Ovary (tissue), 7 donors: ENCODE measurements at regions not wholly inside any gene's neighbourhood (a gene's known extent, or its start where the extent isn't known, plus 50 kb on each side); places are given as distances from the start of the nearest gene placed in this dataset.

ENCODE experiments used
- DNase-seq, 5 donors: peaks; one replicate each; pipeline ENCODE4 v3.0.0-alpha.2; 2019 to 2020
- H3K27ac ChIP-seq, 2 donors: fragments of 200-600 bp; one replicate each; pipeline versions ENCODE4 v1.5.1 to v1.8.0; 2019 to 2022
- H3K27me3 ChIP-seq: fragments of 200-600 bp; one replicate; pipeline ENCODE4 v1.8.0; 2022
- H3K36me3 ChIP-seq: fragments of 200-600 bp; sonication (generic); one replicate; pipeline ENCODE4 v1.5.1; 2019
- H3K4me1 ChIP-seq: one replicate; pipeline ENCODE4 v1.8.1; 2013; ENCODE audit warnings: mild to moderate bottlenecking, moderate library complexity; ENCODE audit not compliant: insufficient read depth
- H3K4me3 ChIP-seq: fragments of 200-600 bp; sonication (generic); one replicate; pipeline ENCODE4 v1.5.1; 2017
- H3K9me3 ChIP-seq, 2 donors: fragments of 200-600 bp in 1 of 2; sonication (generic) in 1 of 2; one replicate each; pipeline versions ENCODE4 v1.5.1 to v1.8.1; 2013 to 2019; ENCODE audit warnings: mild to moderate bottlenecking in 1 of 2, moderate library complexity in 1 of 2
- CTCF ChIP-seq, 3 donors: fragments of 450-650 bp in 2 of 3; fragments of 200-600 bp in 1 of 3; IDR thresholded peaks; one replicate each; pipeline versions ENCODE4 v1.5.1 to v1.8.0; 2016 to 2022; ENCODE audit warnings: antibody characterized with exemption in 3 of 3, mild to moderate bottlenecking in 1 of 3
- EP300 ChIP-seq: sonication (generic); formaldehyde crosslinking; IDR thresholded peaks from one replicate; pipeline ENCODE4 v1.6.1; 2017; ENCODE audit warnings: antibody characterized with exemption
- POLR2A ChIP-seq: fragments of 450-650 bp; IDR thresholded peaks from one replicate; pipeline ENCODE4 v1.6.1; 2017; ENCODE audit warnings: antibody characterized with exemption, mild to moderate bottlenecking, moderate library complexity
- WGBS, 3 donors: extraction: QIAGEN DNeasy Blood & Tissue Kit in 1 of 3; methylation state at CpG; one replicate each; pipeline versions ENCODE4 v1.1.5 to v1.1.7; 2013 to 2017; 5-methylcytosine and 5-hydroxymethylcytosine counted together
- intact Hi-C, 4 donors: fragments of 100-400 bp; cut with DNase I; formaldehyde crosslinking; loops; one replicate each; pipeline versions ENCODE4 v1.11.0 to v1.15.1; 2022 to 2023
- donor health status: DM: no; HTN: no; CAD: no; lungs with moderate emphysema.
- donor health status: DM: no; HTN: no; CAD: no.
- donor health status: Bipolar disorder and iron deficiency.
- donor health status: DM: no; HTN: no; CAD: no.
- donor health status: DM: yes; HTN: yes; CAD: no.

DNA sequence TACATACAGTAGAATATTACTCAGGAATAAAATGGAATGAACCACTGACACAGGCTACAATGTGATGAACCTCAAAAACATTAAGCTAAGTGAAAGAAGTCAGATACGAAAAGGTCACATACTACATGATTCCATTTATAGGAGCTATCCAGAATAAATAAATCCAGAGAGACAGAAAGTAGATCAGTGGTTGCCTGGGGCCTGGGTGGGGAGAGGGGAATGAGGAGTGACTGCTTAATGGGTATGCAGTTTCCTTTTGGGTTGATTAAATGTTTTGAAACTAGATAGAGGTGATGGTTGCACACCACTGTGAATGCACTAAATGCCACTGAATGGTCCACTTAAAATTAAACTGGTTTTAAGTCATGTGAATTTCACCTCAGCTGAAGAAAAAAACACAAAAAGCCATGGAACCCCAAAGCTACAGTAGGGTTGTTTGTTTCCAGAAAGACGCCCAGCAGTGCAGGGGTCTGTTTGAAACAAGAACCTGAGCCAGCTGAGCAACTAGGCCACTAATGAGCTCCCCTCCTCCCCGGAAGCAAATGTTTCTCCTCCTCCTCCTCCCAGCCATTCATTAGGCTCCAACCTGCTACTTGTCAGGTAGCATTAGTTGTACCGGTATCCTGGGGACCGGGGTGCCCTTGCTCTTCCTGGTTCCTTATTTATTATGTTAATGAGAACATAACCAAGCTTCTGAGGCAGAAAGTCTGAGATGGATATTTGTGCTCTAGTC lies 168.4 kb downstream of the EVX1 start:
- Histone ChIP-seq H3K4me1 (no peaks in the 10 kb centered on the region), H3K36me3 (no peaks in the 10 kb centered on the region), H3K9me3 (no peaks in the 10 kb centered on the region), H3K4me3 (no peak overlapping the region), H3K27ac (no peak overlapping the region), H3K27me3 (no peaks in the 10 kb centered on the region)
- DNase-seq, result no peak
- WGBS, 3 donors, result 49 to 66% (median 58%) methylated on average over 5 of the region's 5 CpGs
- intact Hi-C loops, result no loop called here
- no peak for TF ChIP-seq EP300
- no peak for TF ChIP-seq POLR2A
- no peak for TF ChIP-seq CTCF (IDR thresholded peaks at IDR 0.05)

- H3K27me3 ChIP-seq, result no peaks in the 10 kb centered on the region
- whole genome bisulfite sequencing, 3 donors, result 84 to 87% (median 85%) methylated on average over 7 of the region's 7 CpGs
- intact Hi-C loops, result no loop called here
Measured at GRCh38 chr7:27412164-27412563, 169.6 kb downstream of the EVX1 start.

GRCh38 chr7:27418541-27418940 lies 175.9 kb downstream of the EVX1 start:
- Histone ChIP-seq H3K4me3 (no peak overlapping the region), H3K27ac (no peak overlapping the region), H3K9me3 (no peaks in the 10 kb centered on the region), H3K36me3 (no peaks in the 10 kb centered on the region), H3K27me3 (no peaks in the 10 kb centered on the region), H3K4me1 (no peaks in the 10 kb centered on the region)
- intact Hi-C loops, result no loop called here
- WGBS, 3 donors, result 73 to 87% (median 74%) methylated on average over 3 of the region's 3 CpGs
- TF ChIP-seq CTCF (IDR thresholded peaks at IDR 0.05), result no peak
- TF ChIP-seq EP300, result no peak
- TF ChIP-seq POLR2A, result no peak
- no peak for DNase-seq

More at GRCh38 chr7:27412164-27412563, 169.6 kb downstream of the EVX1 start:
- DNase-seq, result no peak
- Histone ChIP-seq H3K4me1 (no peaks in the 10 kb centered on the region), H3K27ac (no peak overlapping the region), H3K36me3 (no peaks in the 10 kb centered on the region), H3K9me3 (no peaks in the 10 kb centered on the region), H3K4me3 (no peak overlapping the region)
- TF ChIP-seq POLR2A, result no peak
- no peak for TF ChIP-seq CTCF (IDR thresholded peaks at IDR 0.05)
- TF ChIP-seq EP300, result no peak

GRCh38 chr7:27419581-27420177 lies 177.1 kb downstream of the EVX1 start:
- no peak overlapping the region for H3K27ac ChIP-seq
- no peaks in the 10 kb centered on the region for H3K9me3 ChIP-seq
- no peaks in the 10 kb centered on the region for H3K36me3 ChIP-seq
- intact Hi-C loops, result no loop called here
- no peaks in the 10 kb centered on the region for H3K27me3 ChIP-seq
- H3K4me3 ChIP-seq, result no peak overlapping the region
- no peak for DNase-seq
- no peak for TF ChIP-seq EP300
- no peak for TF ChIP-seq CTCF (IDR thresholded peaks at IDR 0.05)
- TF ChIP-seq POLR2A, result no peak
- H3K4me1 ChIP-seq, result no peaks in the 10 kb centered on the region
- WGBS, 3 donors, result 85 to 94% (median 85%) methylated on average over 2 of the region's 2 CpGs
